ENCODE measurements at regions not wholly inside any gene's neighbourhood (a gene's known extent, or its start where the extent isn't known, plus 50 kb on each side); places are given as distances from the start of the nearest gene placed in this dataset.

GRCh38 chr17:33595828-33596227 is 302.7 kb upstream of the ASIC2 start:
- no peak for TF ChIP-seq CREB1 (IDR thresholded peaks at IDR 0.05; ENCODE audit: low read depth)
- TF ChIP-seq EP300 (IDR thresholded peaks at IDR 0.05; ENCODE audit: borderline replicate concordance), result no peak
- TF ChIP-seq REST (IDR thresholded peaks at IDR 0.05; ENCODE audit: low read depth), result no peak
- no peak for TF ChIP-seq TAF1 (IDR thresholded peaks at IDR 0.05; ENCODE audit: low read depth)
- TF ChIP-seq MAX (IDR thresholded peaks at IDR 0.05), result no peak

Measured in Ishikawa (cell line).